Esophagus muscularis mucosa (tissue), 4 donors: ENCODE measurements at regions not wholly inside any gene's neighbourhood (a gene's known extent, or its start where the extent isn't known, plus 50 kb on each side); places are given as distances from the start of the nearest gene placed in this dataset.

ENCODE experiments used
- EP300 ChIP-seq: sonication (generic); formaldehyde crosslinking; IDR thresholded peaks from one replicate; pipeline ENCODE4 v1.6.1; 2017; ENCODE audit warnings: antibody characterized with exemption
- POLR2A ChIP-seq: fragments of 450-650 bp; IDR thresholded peaks from one replicate; pipeline ENCODE4 v1.6.1; 2017; ENCODE audit warnings: antibody characterized with exemption, moderate library complexity, mild to moderate bottlenecking, low read depth
- POLR2AphosphoS5 ChIP-seq, 2 donors: sonication (generic); formaldehyde crosslinking; IDR thresholded peaks; one replicate each; pipeline ENCODE4 v1.6.1; 2017; ENCODE audit warnings: antibody characterized with exemption in 2 of 2
- TF ChIP-seq, protein P1 (sequence below), 3 experiments: fragments of 200-600 bp in 2 of 3; fragments of 450-650 bp in 1 of 3; sonication (generic) in 2 of 3; IDR thresholded peaks; one replicate each; pipeline ENCODE4 v1.5.1; 2017 to 2019; ENCODE audit warnings: antibody characterized with exemption in 3 of 3, mild to moderate bottlenecking in 2 of 3, moderate library complexity in 1 of 3

DNA sequence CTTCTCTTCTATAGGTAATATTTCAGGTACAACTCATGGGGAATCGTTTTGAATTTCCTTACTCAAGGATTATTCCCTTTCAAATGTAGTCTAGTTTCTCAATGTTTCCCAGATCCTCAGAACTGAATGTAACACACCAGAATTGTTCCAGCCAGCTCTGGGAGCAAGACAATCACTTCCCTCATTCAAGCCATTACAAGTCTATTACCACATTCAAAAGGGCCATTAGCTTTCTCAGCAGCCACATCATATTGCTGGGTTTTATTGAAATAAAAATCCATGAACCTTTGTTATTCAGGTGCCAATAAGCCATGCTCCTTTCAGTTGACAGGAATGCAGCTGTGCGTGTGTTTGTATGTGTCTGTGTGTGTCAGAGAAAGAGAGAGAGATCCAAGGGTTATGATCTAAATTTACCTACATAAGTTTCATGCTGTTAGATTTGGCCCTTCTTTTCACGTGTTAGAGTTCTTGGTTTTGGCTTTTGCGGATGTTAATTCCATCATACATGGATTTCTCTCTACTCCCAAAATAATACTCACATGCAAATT, 357.7 kb downstream of the BCAT1 start:
- TF ChIP-seq, protein P1, sequence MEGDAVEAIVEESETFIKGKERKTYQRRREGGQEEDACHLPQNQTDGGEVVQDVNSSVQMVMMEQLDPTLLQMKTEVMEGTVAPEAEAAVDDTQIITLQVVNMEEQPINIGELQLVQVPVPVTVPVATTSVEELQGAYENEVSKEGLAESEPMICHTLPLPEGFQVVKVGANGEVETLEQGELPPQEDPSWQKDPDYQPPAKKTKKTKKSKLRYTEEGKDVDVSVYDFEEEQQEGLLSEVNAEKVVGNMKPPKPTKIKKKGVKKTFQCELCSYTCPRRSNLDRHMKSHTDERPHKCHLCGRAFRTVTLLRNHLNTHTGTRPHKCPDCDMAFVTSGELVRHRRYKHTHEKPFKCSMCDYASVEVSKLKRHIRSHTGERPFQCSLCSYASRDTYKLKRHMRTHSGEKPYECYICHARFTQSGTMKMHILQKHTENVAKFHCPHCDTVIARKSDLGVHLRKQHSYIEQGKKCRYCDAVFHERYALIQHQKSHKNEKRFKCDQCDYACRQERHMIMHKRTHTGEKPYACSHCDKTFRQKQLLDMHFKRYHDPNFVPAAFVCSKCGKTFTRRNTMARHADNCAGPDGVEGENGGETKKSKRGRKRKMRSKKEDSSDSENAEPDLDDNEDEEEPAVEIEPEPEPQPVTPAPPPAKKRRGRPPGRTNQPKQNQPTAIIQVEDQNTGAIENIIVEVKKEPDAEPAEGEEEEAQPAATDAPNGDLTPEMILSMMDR (IDR thresholded peaks at IDR 0.05): no peak
- TF ChIP-seq POLR2A (no peak), EP300 (no peak), POLR2AphosphoS5 (IDR thresholded peaks at IDR 0.05) (no peak)
